NOMO-1 treated with dmso at 0.1 percent for 144 hours (cell line): ENCODE measurements at regions not wholly inside any gene's neighbourhood (a gene's known extent, or its start where the extent isn't known, plus 50 kb on each side); places are given as distances from the start of the nearest gene placed in this dataset.
"Not testable (repeated sequence)": the region's sequence is repeated elsewhere in the genome, so short reads cannot be mapped to it uniquely, and the experiment has no call there.

Experiments used
- DNase-seq: peaks from one replicate; lab custom pipeline; 2025; ENCODE audit not compliant: unreplicated experiment; lab: John Stamatoyannopoulos, UW

GRCh38 chr4:101670897-101671296, 119.6 kb upstream of the BANK1 start:
- no peak for DNase-seq

- no peak for DNase-seq
Observed at GRCh38 chr4:101670370-101670769, 120.2 kb upstream of the BANK1 start.

- DNase-seq = no peak
Observed at GRCh38 chr4:101669832-101670188, 120.7 kb upstream of the BANK1 start.

DNA sequence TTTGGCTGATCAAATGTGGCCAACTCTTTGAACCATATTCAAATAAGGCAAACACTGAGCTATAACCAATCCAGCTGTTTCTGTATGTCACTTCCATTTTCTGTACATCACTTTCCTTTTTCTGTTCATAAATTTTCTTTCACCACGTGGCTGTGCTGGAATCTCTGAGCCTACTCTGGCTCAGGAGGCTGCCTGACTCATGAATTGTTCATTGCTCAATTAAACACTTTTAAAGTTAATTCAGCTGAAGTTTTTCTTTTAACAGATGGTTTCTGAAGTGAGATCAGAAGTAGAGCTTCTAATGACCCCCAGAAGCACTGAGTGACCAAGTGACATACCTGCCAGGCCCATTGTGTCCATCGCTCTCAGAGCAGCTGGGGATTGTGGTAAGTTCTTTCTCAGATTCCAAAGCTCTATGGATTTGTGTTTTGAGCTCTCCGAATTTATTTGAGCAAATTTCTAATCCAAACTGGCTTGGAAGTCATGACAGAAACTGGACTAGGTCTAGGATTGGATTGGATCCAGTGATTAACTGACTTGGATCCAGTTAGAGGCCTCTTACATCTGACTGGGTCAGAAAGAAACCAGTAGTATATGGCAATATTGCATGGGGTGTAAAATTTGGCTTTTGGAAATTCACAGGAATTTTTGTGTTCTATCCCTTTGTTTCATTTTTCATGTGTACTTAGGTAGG, 121.2 kb upstream of the BANK1 start:
- DNase-seq = no peak

GRCh38 chr4:101667348-101667747, 123.2 kb upstream of the BANK1 start:
- DNase-seq = no peak

DNA sequence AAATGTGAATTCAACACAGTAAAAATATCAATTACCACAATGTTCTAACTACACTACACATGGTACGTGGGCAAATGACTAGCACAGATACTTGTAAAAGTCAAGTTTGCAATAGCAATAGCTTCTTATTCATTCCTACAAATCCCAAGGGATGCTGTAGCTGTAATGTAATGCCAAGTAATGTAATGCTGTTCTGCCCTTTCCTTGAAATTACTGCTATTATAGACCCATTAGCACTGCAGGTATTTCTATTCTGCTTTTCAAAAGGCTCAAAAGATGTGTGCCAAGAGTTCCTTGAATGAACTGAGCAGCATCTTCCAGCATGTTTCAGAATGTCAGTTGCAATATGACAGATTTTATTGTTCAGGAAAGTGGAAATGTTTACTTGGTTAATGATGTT, 129.9 kb upstream of the BANK1 start:
- DNase-seq = no peak

- no peak for DNase-seq
Observed at GRCh38 chr4:101655857-101656256, 134.7 kb upstream of the BANK1 start.

GRCh38 chr4:101655005-101655404, 135.5 kb upstream of the BANK1 start:
- DNase-seq = no peak

DNA sequence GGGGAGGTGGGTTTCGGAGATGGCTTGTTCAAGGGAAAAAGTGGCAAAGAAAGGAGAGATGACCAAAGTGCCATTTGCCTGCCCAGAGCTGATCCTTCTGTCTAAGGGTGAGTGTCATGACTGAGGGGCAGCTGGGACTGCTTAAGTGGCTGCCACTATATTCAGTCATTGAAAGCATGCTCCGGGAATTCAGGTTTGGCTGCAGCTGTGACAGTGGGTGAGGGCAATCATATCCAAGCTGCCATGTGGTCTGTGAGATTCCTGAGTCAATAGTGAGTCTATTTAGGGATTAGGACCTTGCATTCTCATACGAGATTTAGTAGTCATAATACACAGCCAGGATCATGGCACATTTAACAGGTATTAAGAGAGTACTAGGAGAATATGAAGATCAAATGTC, 138.8 kb upstream of the BANK1 start:
- no peak for DNase-seq

GRCh38 chr4:101649790-101650515, 140.6 kb upstream of the BANK1 start:
- DNase-seq = no peak

DNA sequence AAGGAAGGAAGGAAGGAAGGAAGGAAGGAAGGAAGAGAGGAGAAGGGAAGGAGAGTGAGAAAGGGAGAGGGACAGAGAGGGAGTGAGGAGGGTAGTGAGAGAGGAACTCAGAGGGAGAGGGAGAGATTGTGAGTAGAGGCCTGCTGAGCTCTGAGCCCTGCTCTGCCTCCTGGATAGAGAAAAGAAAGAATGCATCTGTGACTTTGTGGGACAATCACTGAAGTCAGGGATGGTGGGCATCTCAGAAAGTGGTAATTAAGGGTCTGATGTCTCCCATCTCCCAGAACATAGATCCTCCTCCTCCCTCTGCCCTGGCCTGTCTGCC, 142.9 kb upstream of the BANK1 start:
- no peak for DNase-seq

GRCh38 chr4:101644516-101644915, 146.0 kb upstream of the BANK1 start:
- DNase-seq = no peak

GRCh38 chr4:101643186-101643837, 147.2 kb upstream of the BANK1 start:
- DNase-seq = no peak

- not testable (repeated sequence) for DNase-seq
Observed at GRCh38 chr4:101632766-101633165, 157.8 kb upstream of the BANK1 start.

- DNase-seq = no peak
Observed at GRCh38 chr4:101630319-101630986, 160.1 kb upstream of the BANK1 start.

- DNase-seq = no peak
Observed at GRCh38 chr4:101621120-101621519, 169.4 kb upstream of the BANK1 start.

- no peak for DNase-seq
Observed at GRCh38 chr4:101615652-101616051, 174.9 kb upstream of the BANK1 start.

- not testable (repeated sequence) for DNase-seq
Observed at GRCh38 chr4:101606989-101607388, 183.5 kb upstream of the BANK1 start.

DNA sequence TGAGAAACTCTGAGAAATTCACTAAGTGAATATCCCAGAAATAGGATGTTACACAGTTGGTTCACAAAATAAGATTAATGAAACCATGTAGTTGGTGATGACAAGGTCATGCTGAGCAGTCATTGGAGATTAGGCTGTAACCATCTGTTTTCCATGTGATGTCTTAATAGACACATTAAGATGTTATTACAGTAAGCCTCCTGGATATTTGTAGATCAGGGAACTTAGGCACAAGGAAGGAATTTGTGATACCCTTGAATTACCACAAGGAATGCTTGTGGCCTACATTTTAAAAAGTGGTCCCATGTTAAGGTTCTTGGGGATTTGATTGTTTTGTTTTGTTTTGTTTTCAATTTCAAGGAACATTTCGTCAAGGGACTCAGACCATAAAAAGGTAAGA, 185.6 kb upstream of the BANK1 start:
- DNase-seq = no peak

GRCh38 chr4:101600287-101600686, 190.2 kb upstream of the BANK1 start:
- no peak for DNase-seq

DNA sequence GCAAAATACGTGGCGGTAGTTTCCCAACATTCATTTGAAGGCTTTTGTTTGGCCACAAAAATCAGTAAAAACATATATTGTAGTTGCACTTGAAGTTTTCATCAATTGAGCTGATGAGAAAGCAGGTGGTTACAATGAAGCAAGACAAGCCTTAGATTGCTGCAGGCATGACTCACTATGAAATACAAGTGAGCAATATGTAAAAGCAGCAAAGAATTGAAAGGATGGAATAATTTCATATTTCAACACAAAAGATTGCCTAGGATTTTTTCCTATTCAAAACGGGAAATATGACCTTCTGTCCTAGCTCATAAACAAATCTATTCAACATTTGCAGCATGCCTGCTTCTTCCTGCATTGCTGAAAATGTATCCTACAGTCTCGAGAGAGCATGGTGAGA, 190.9 kb upstream of the BANK1 start:
- DNase-seq = no peak
